C4-2B (cell line): ENCODE measurements at regions not wholly inside any gene's neighbourhood (a gene's known extent, or its start where the extent isn't known, plus 50 kb on each side); places are given as distances from the start of the nearest gene placed in this dataset.

Experiments used
- H3K27ac ChIP-seq: fragments of 450-650 bp; 2 replicates; pipeline ENCODE4 v1.5.1; 2017
- CTCF ChIP-seq: fragments of 450-650 bp; conservative IDR thresholded peaks from 2 replicates; pipeline ENCODE4 v1.5.1; 2017; ENCODE audit warnings: mild to moderate bottlenecking
- ZFX ChIP-seq: fragments of 450-650 bp; IDR thresholded peaks from 2 replicates; pipeline ENCODE4 v1.6.1; 2017

- no peak overlapping the region for H3K27ac ChIP-seq
- no peak; the same call in 1 of the 2 replicates for TF ChIP-seq CTCF
- no peak for TF ChIP-seq ZFX
Measured at GRCh38 chr18:39835303-39836030, 2119.6 kb upstream of the PIK3C3 start.

- H3K27ac ChIP-seq = no peak overlapping the region
- TF ChIP-seq CTCF (no peak), ZFX (no peak)
Measured at GRCh38 chr18:39834636-39835035, 2120.4 kb upstream of the PIK3C3 start.

- TF ChIP-seq CTCF = no peak
- TF ChIP-seq ZFX = no peak
- no peak overlapping the region for H3K27ac ChIP-seq
Measured at GRCh38 chr18:39825485-39826150, 2129.4 kb upstream of the PIK3C3 start.

- TF ChIP-seq ZFX (no peak), CTCF (peak; percentile 14; the same call in 1 of the 2 replicates)
- no peak overlapping the region for H3K27ac ChIP-seq
Measured at GRCh38 chr18:39806525-39806924, 2148.5 kb upstream of the PIK3C3 start.

- H3K27ac ChIP-seq = no peak overlapping the region
- TF ChIP-seq ZFX (no peak), CTCF (no peak)
Measured at GRCh38 chr18:39805218-39805617, 2149.8 kb upstream of the PIK3C3 start.

- no peak overlapping the region for H3K27ac ChIP-seq
- no peak for TF ChIP-seq ZFX
- TF ChIP-seq CTCF = no peak
Measured at GRCh38 chr18:39802648-39803229, 2152.3 kb upstream of the PIK3C3 start.

- no peak overlapping the region for H3K27ac ChIP-seq
- TF ChIP-seq ZFX = no peak
- no peak for TF ChIP-seq CTCF
Measured at GRCh38 chr18:39801848-39802247, 2153.2 kb upstream of the PIK3C3 start.
